ENCODE measurements at regions not wholly inside any gene's neighbourhood (a gene's known extent, or its start where the extent isn't known, plus 50 kb on each side); places are given as distances from the start of the nearest gene placed in this dataset.
"Not testable (repeated sequence)": the region's sequence is repeated elsewhere in the genome, so short reads cannot be mapped to it uniquely, and the experiment has no call there.

DNA sequence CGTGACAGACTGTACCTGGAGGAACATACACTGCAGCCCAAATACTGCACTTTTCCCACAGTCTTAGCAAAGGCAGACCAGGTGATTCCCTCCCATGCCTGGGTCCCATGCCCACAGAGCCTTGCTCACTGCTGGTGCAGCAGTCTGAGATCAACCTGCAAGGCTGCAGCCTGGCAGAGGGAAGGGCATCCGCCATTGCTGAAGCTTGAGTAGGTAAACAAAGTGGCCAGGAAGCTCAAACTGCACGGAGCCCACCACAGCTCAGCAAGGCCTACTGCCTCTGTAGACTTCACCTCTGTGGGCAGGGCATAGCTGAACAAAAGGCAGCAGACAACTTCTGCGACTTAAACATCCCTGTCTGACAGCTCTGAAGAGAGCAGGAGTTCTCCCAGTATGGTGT, 597.8 kb upstream of the MBL2 start:
- TF ChIP-seq, protein P1, sequence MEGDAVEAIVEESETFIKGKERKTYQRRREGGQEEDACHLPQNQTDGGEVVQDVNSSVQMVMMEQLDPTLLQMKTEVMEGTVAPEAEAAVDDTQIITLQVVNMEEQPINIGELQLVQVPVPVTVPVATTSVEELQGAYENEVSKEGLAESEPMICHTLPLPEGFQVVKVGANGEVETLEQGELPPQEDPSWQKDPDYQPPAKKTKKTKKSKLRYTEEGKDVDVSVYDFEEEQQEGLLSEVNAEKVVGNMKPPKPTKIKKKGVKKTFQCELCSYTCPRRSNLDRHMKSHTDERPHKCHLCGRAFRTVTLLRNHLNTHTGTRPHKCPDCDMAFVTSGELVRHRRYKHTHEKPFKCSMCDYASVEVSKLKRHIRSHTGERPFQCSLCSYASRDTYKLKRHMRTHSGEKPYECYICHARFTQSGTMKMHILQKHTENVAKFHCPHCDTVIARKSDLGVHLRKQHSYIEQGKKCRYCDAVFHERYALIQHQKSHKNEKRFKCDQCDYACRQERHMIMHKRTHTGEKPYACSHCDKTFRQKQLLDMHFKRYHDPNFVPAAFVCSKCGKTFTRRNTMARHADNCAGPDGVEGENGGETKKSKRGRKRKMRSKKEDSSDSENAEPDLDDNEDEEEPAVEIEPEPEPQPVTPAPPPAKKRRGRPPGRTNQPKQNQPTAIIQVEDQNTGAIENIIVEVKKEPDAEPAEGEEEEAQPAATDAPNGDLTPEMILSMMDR (IDR thresholded peaks at IDR 0.05; ENCODE audit: borderline replicate concordance, insufficient read depth, low read depth, low read length) = no peak
- no peak overlapping the region for H3K4me3 ChIP-seq (ENCODE audit: low read depth, low read length)

- TF ChIP-seq, protein P1 (IDR thresholded peaks at IDR 0.05; ENCODE audit: borderline replicate concordance, insufficient read depth, low read depth, low read length) = no peak
- no peak overlapping the region for H3K4me3 ChIP-seq (ENCODE audit: low read depth, low read length)
These were observed 589.4 kb upstream of the MBL2 start for GRCh38 chr10:53361936-53362335.

DNA sequence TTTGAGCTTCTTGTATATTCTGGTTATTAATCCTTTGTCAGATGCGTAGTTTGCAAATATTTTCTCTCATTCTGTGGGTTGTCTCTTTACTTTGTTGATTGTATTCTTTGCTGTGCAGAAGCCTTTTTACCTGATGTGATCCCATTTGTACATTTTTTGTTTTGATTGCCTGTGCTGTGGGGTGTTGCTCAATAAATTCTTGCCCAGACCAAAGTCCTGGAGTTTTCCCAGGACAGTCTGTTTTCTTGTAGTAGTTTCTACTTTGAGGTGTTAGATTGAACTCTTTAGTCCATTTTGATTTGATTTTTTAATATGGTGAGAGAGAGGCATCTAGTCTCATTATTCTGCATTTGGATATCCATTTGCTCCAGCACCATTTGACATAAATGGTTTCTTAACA, 588.7 kb upstream of the MBL2 start:
- H3K4me3 ChIP-seq (ENCODE audit: low read depth, low read length) = no peak overlapping the region
- TF ChIP-seq, protein P1 (IDR thresholded peaks at IDR 0.05; ENCODE audit: borderline replicate concordance, insufficient read depth, low read depth, low read length) = no peak

DNA sequence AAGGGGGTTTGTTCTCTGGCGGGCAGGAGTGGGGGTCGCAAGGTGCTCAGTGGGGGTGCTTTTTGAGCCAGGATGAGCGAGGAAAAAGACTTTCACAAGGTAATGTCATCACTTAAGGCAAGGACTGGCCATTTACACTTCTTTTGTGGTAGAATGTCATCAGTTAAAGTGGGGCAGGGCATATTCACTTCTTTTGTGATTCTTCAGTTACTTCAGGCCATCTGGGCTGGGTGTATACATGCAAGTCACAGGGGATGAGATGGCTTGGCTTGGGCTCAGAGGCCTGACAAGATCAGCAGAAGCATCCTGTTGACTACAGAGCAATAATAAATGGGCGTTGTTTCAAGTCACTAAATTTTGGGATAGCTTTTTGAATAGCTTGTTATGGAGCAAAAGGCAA, 586.4 kb upstream of the MBL2 start:
- not testable (repeated sequence) for H3K4me3 ChIP-seq (ENCODE audit: low read depth, low read length)

DNA sequence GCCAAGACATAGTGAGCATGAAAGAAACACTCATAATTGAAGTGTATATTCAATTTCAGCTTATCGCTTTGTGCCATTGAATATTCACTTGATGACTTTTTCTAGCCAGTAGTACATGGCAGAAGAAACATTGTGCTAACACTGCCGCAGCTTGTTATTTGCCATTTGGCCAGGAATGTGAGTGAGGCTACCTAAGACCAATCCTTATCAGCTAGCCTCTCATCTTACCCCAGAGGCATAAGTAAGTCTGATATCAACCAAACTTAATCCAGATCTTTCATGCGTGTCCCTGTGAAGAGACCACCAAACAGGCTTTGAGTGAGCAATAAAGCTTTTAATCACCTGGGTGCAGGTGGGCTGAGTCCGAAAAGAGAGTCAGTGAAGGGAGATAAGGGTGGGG, 586.0 kb upstream of the MBL2 start:
- H3K4me3 ChIP-seq (ENCODE audit: low read depth, low read length) = no peak overlapping the region
- TF ChIP-seq, protein P1 (IDR thresholded peaks at IDR 0.05; ENCODE audit: borderline replicate concordance, insufficient read depth, low read depth, low read length) = no peak

DNA sequence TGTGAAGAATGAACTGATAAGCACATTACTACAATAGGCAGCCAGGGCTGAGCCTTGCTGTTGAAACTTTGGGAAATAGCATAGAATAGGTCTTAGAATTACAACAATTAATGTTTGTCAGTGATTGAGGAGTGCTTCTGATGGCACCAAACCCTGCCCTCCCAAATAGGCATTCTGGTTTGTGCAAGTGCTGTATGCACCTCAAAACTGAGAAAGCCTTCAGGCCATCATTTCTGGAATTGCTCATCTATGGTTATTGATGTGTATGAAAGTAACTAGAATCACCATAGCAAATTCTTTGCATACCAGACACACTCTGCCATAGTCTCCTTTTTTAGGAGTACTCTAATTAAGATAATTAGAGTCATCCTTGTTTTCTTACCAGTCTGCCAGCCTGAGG, 585.0 kb upstream of the MBL2 start:
- H3K4me3 ChIP-seq (ENCODE audit: low read depth, low read length) = no peak overlapping the region
- TF ChIP-seq, protein P1 (IDR thresholded peaks at IDR 0.05; ENCODE audit: borderline replicate concordance, insufficient read depth, low read depth, low read length) = no peak

GRCh38 chr10:53356616-53357349, 584.2 kb upstream of the MBL2 start:
- TF ChIP-seq, protein P1 (IDR thresholded peaks at IDR 0.05; ENCODE audit: borderline replicate concordance, insufficient read depth, low read depth, low read length) = no peak
- H3K4me3 ChIP-seq (ENCODE audit: low read depth, low read length) = no peak overlapping the region

- H3K4me3 ChIP-seq (ENCODE audit: low read depth, low read length) = not testable (repeated sequence)
These were observed 569.9 kb upstream of the MBL2 start for GRCh38 chr10:53342531-53342930.

DNA sequence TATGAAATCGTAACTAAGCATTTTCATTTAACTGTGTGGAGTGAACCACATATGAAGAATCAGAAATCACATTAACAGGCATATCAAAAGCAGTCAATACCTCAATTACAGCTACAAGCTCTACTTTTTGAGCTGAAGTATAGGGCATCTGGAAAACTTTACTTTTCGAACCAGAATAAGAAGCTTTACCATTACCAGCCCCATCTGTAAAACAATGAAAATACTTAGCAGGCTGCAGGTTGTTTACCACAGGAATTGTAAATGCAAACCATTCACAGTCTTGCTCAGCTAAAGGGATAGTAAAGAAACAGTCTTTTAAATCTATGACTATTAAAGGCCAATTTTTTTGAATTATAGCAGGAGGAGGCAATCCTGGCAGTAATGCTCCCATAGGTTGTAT, 565.6 kb upstream of the MBL2 start:
- not testable (repeated sequence) for H3K4me3 ChIP-seq (ENCODE audit: low read depth, low read length)

DNA sequence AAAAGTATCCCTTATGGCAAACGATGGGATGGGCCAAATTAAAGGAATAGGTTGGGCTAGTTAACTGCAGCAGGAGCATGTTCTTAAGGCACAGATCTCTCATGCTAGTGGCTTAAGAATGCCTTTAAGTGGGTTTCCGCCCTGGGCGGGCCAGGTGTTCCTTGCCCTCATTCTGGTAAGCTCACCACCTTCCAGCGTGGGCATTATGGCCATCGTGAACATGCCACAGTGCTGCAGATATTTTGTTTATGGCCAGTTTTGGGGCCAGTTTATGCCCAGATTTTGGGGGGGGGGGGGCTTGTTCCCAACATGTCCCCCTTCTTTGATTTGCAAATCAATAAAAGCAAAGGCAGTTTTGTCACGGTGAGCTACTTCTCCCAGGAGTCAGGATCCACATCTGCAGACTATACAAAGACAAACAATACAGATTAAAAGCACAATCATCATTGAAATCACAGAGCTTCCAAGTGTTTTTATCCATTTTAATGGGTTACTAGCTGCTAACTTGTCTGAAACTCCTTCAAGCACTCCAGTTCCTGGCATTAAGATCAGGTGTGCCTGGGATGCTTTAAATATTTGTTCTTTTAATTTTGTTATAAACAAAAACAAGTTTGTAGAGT, 563.3 kb upstream of the MBL2 start:
- not testable (repeated sequence) for H3K4me3 ChIP-seq (ENCODE audit: low read depth, low read length)
